Stimulated activated CD8-positive, alpha-beta memory T cell treated with anti-CD3 and anti-CD28 coated beads, Interleukin-7, amount 100 ng/mL, for 1 hour (primary cell): ENCODE measurements at regions not wholly inside any gene's neighbourhood (a gene's known extent, or its start where the extent isn't known, plus 50 kb on each side); places are given as distances from the start of the nearest gene placed in this dataset.
"Not testable (repeated sequence)": the region's sequence is repeated elsewhere in the genome, so short reads cannot be mapped to it uniquely, and the experiment has no call there.

Experiments
- DNase-seq, 2 donors: peaks; one replicate each; pipeline ENCODE4 v3.0.0-alpha.2; 2020; ENCODE audit warnings: low read depth in 2 of 2

DNA sequence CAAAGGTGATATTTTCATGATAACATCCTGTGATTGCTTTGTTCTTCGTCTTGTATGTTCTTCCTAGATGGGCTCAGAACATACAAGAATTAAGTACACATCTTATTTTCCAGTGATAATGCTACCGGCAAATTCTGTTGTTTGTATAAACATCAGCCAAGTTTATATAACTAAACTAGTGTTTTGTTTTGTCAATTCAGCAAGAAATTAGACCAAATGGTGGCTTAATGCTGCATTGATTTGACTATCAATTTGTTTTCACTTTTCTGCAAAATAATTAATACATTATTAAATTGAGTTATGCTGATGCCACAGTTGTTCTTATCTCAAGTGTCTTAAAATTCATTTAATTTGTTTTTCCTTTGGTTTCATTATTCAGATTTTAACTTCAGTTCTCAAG is 177.7 kb downstream of the OR4F29 start:
- DNase-seq = not testable (repeated sequence)

DNA sequence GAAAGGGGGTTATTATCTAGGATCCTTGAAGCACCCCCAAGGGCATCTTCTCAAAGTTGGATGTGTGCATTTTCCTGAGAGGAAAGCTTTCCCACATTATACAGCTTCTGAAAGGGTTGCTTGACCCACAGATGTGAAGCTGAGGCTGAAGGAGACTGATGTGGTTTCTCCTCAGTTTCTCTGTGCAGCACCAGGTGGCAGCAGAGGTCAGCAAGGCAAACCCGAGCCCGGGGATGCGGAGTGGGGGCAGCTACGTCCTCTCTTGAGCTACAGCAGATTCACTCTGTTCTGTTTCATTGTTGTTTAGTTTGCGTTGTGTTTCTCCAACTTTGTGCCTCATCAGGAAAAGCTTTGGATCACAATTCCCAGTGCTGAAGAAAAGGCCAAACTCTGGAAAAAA is 183.7 kb downstream of the OR4F29 start:
- peak; percentile 16 to 32 for DNase-seq
